GM19351 (cell line): ENCODE measurements at regions not wholly inside any gene's neighbourhood (a gene's known extent, or its start where the extent isn't known, plus 50 kb on each side); places are given as distances from the start of the nearest gene placed in this dataset.
"Not testable (repeated sequence)": the region's sequence is repeated elsewhere in the genome, so short reads cannot be mapped to it uniquely, and the experiment has no call there.

Experiments
- ATAC-seq: cut with Tn5 transposase; IDR thresholded peaks from one replicate; pipeline ENCODE4 v1.9.1; 2021; ENCODE audit warnings: mild to moderate bottlenecking, moderate library complexity; ENCODE audit not compliant: unreplicated experiment

DNA sequence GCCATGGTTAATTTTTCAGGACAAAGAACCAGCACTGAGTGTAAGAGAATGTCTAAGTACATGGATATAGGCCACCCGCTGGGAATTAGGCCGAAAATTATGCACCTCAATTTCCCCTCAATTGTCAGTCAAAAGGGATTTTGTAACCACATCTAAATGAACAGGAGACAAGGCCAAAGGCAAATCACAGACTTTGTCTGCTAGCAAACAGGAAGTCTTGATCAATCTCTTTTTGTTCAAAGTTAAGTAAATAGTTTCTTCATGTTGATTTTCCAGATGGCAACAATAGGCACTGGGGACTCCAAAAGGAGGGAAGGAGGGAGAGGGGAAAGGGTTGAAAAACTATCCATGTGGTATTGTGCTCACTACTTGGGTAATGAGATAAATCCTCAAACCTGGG lies 276.0 kb downstream of the COG6 start:
- no peak for ATAC-seq

DNA sequence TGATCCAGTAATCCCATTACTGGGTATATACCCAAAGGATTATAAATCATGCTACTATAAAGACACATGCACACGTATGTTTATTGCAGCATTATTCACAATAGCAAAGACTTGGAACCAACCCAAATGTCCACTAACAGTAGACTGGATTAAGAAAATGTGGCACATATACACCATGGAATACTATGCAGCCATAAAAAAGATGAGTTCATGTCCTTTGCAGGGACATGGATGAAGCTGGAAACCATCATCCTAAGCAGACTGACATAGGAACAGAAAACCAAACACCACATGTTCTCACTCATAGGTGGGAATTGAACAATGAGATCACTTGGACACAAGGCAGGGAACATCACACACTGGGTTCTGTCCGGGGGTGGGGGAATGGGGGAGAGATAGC lies 277.1 kb downstream of the COG6 start:
- not testable (repeated sequence) for ATAC-seq

DNA sequence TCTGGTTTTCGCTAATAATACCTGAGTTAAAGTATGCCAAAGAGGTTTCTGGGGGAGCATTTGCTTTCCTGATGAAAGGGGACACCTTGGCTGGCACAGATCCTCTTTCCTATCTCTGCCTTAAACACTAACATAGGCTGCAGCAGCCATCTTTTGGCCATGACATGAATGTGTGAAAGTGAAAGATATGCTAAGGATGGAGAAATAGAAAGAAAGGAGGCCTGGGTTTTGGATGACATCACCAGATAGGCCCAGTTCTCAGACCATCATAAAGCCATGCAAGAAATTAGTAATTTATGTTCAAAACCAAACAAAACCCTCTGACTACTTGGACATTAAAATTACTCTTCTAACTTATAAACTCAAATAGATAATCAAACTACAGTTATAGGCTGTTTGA lies 279.7 kb downstream of the COG6 start:
- peak; percentile 64 for ATAC-seq

DNA sequence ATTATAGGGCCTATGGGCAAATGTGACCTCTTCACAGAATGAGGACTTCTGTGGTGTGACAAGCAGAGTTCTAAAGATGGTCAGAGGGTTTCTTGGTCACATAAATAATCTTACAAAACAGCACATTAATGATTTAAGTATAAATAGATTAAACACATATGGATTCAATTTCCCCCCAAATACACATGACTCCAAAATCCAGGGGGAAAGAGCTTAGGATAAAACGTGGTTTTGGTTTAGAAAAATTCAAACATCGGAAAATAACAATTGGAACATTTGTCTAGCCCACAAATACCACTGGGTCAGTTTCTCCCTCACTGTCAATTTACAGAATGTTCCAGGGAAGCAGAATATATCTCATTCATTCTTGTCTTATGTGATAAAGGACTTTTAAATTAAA lies 283.1 kb downstream of the COG6 start:
- ATAC-seq, result no peak

DNA sequence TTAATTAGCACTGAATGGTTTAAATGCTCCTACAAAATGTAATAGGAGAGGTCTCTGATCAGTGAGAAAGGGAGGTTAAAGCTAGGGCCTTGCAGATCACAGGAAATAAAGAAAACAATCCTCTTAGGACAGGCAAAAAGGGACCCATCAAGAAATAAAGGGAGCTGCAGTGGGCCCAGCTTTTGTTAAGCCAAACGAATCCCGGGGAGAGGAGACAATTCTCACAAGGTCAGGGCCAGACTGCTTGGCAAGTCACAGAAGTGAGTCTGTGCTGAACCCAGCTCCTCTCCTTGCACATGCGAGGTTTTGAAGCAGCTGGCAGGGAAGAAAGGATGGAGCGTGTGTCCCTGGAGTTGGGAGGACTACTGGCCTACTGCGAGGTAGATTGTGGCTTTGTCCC lies 285.8 kb downstream of the COG6 start:
- ATAC-seq, result no peak

DNA sequence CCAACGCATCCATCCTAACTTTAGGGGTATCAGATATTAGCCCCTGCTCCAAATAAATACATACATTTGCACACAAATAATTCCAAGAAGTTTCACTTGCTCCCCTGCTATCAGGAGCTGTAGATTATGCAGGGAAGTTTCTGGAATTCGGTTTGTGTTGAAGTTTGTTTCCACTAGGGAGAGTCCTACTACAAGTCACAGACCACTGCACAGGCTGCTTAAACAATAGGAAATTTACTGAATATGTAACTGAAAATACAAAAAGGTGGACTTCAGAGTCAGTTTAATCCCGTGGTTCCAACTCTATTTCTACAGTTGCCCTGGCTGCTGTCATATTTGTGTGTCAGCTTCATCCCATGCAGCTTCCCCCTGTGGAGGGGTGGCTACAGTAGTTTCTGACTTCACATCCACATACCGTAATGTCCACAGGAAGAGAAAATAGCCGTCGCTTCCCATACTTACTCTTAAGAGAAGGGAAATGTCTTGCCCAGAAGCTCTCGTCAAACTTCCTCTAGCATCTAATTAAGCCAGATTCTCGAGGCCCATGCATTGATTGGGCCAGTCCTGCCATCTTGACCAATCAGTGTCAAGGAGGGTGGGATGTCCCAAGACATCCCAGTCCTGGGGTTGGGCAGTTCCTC lies 286.6 kb downstream of the COG6 start:
- ATAC-seq, result no peak

DNA sequence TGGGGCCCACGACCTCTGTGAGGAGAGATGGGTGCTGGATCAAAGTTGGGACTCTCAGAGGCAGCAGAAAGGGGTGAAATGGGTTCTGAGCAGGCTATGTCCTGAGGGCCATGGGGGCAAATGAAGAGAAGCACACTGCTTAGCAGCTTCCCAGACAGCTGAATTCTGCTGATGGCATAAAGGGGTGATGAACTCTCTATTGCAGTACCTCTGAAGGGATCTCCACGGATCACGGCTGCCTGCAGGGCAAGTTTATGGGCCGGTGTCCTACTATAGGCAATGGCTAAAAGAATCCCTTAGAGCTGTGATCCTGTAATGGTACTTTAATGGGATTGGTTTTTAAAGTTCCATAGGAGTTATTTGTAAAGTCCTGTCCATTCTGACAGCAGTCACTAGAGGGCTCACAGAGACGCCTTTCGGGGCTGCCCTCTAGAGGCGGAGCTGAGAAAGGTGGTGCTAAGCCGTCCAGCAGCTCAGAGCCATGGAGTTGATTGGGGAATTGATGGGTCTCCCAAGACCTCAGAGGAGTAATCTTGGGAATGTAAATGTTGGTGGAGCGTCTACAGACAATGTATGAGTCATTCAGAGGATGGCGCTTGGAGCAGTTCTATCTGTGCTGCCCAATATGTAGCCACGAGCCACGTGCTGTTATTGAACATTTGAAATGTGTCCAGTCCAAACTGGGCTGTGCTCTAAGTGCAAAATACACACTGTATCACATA lies 287.3 kb downstream of the COG6 start:
- peak; percentile 99 for ATAC-seq

DNA sequence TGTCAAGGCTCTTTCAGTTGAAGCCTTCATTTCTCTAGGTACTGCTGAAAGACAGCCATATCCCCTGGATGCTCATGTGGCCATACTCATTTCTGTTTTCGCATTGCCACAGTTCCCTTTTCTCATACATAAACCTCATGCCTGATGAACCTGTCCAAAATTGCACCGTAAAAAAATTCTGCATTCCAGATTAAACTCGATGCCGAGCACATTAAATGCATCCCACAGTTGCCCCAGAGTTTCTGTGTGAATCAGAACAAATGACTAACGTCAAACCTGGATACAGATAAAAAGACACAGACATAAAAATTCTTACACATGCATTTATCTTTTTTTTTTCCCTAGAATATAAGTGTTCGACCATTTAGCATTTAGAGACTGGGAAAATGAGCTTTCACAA lies 288.2 kb downstream of the COG6 start:
- ATAC-seq, result no peak

DNA sequence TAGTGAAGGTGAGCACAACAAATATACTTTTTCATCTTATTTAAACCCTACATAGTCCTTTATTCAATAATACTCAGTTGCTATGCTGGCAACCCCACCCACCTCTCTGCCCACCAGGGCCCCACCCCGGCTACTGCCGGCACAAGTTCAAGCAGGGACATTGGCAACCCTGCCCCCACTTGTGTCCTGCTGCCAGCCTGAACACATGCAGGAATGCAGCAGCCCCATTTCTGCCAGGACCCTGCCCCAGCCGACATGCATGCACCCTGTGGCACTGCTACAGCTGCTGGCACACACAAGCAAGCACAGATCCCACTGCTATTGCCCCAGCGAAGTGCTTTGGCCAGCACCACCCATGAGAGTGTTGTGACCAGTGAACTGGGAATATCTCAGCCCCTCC lies 289.8 kb downstream of the COG6 start:
- ATAC-seq, result no peak

DNA sequence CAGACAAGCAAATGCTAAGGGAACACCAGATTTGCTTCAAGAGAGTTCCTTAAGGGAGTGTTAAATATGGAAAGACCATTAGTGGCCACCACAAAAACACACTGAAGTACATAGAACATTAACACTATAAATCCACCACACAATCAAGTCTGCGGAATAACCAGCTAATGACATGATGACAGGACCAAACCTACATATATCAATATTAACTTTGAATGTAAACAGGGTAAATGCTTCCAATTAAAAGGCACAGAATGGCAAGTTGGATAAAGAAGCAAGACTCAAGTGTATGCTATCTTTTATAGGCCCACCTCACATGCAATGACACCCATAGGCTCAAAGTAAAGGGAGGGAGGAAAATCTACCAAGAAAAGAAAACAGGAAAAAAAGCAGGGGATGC lies 291.3 kb downstream of the COG6 start:
- no peak for ATAC-seq

DNA sequence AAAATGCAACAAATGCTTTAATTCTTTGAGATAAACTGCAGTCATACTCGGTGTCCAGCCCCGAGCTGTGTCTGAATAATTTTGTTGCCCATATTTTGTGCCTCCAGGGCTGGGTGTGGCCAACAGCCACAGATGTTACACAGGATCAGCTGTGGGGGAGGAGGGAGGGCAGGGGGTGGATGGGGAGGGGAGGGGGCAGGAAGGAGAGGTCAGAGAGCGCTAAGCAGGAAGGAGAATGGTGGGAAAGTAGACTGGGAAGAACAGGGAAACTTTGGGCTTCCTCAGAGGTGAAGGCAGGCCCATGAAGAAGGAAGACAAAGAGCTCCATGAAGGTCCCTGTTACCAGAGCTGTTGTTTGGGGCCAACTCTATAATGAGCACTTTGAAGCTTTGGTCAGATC lies 295.8 kb downstream of the COG6 start:
- ATAC-seq, result no peak

DNA sequence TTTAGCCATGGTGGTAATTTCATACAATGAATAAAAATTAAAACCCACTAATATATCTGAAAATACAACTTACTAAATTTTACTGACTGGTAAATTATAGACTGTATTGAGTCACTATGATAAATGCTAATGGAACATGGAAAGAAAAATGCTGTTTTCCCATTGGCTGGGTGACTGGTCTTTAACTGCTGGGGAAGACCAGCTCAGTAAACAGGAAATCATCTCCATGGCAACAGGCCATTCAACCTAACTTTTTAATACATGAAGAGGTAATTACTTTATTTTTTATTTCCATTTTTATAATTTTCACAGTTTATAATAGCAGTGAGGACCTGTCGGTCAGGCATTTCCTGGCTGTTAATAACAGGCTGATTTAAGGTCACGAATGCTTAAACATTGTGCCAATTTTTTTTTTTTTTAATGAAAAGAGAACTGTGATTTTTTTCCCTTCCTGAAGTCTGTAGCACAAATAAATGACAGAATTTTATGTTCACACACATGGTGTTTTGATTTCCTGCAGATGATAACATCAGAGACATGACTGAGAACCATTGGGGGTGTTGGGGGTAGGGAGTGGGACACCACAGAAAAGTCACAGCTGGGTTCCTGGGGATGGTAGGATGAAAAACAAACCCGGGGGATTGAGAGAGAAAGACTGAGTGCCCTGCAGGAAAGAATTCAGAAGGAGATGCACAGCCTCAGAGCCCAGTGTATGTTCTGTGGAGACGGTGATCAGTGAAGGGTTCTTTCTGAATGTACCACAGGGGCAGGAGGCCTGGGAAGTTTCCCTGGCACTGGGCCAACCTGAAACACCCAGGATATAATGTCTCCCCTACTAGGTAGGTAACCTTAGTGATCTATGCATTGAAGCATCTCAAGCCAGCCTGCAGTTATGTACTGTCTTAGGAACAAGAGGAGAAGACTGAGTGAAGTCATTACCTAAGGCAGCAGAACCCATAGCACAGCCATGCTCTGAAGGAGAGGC lies 297.1 kb downstream of the COG6 start:
- no peak for ATAC-seq

DNA sequence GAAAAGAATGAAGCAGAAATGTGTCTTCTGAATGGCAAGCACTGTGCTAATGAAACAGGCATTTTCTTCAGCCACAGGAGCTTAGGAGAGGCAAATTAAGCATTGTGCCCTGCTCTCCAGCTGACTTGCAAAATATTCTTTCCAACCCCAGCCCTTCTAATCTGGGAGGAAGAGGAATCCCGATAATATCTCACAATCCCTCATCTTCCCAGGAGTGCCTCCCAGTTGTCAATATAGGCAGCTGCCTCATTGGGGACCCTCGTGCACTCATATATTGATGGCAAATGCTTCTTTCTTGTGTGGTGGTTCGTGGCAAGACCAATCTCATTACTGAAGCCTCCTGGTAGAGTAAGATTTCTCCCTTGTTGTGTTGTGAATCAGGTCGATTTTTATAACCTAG lies 299.0 kb downstream of the COG6 start:
- ATAC-seq, result no peak

DNA sequence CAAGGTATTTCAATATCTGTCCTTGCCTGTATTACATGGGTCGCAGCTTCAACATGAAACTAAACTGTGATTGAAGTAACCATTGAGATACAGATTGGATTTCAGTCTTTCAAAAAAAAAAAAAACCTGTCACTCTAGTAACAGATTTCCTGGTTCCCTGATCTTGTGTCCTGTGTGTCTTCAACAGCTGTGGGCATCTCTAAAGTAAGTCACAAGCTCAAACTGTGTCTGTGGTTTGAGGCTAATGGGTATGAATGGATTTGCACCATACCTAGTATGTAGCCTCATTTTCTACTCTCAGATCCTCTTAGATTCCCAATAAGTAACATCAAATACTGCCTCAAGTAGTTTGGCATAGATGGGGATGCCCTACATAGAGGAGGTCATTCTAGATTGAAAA lies 300.1 kb downstream of the COG6 start:
- ATAC-seq, result peak; percentile 51

DNA sequence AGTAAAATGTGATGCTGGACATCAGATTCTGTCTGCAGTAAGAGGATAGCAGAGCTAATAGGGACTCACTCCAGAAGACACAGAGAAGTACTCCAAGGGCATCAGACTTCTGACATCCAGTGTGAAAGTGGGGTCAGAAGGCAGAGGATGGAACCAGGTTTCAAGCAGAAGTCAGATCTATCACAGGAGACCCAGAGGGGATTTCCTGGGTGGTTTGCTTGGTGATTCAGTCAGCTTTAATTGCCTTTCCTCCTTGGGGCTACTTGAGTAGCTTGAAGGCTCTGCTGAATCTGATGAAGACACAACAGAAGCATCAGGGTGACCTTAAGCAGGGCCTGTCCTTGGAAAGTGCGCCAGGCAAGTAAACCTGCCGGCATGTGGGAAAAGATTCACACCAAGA lies 300.6 kb downstream of the COG6 start:
- ATAC-seq, result peak; percentile 74

DNA sequence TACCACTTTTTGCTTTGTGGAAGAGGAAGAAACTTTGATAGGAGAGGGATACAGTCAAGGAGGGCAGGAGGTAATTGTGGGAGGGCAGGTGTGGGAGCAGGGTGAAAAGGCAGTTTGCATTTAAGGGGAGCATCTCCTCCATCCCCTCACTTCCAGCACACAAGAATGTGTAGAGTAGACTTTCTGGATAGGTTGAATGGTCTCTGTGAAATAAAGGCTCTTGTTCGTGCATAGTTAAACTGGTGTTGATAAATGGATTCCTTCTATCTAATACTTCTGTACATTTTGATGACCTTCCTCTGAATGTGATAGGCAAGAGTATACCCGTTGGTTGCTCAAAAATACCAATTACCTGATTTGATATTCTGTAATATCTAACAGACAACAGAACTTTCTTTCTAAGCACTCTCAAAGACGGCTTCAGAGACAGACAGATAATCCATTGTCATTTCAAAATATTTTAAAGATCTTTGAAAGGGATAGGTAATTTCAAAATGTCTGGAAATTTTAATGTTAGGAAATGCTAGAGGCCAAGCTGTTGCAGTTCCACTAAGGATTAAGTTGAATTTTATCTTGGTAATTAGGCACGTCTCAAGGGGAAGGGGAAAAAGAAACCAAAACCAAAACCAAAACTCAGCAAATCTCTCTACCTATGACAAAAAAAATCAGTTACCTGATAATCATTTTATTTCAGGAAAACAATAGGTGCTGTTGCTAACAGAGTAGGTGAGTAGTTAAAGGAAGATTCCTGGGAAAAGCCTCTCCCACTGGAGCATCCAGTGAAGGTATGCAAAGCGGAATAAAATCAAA lies 302.6 kb downstream of the COG6 start:
- no peak for ATAC-seq

DNA sequence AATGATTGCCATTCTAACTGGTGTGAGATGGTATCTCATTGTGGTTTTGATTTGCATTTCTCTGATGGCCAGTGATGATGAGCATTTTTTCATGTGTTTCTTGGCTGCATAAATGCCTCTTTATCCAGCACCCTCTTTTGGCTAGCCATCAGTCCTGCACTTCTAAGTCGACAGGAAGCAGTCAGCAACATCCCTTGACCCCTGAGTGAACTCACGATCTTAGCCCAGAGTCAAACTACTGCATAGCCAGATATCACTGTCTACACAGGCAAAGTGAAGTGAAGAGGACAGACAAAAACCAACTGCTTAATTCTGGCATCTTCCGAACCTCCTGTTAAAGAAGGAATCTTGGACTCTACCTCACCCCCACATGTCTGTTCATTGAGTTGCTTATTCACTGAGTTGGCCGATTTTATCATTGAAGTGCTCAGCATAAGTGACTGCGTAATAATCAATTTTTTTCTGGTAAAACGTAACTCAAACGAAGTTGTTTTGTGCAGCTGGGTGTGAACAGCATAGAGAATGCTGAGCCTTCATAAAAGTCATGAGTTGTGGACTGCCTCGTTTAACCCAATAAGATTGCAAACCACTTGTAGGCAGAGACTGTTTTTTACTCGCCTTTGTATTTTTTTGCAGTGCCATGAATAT lies 304.2 kb downstream of the COG6 start:
- ATAC-seq, result no peak

DNA sequence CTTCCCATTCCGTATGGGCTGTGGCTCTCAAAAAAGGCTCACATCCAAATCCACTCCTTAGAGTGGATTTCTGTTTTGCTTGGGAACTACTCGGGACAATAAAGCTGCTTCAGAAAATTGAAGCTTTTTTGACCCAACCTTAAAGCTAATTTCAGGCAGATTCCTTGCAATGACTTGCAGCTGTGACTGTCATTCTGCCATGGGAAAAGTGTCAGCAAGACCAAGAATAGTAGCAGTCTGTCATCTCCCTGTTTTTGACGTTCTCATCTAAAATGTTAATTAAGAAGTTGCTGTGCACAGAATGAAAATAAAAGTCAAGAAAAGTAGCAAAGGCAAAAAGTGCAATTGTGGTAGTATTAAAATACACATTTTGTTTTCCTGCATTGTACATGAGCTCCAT lies 304.7 kb downstream of the COG6 start:
- no peak for ATAC-seq

DNA sequence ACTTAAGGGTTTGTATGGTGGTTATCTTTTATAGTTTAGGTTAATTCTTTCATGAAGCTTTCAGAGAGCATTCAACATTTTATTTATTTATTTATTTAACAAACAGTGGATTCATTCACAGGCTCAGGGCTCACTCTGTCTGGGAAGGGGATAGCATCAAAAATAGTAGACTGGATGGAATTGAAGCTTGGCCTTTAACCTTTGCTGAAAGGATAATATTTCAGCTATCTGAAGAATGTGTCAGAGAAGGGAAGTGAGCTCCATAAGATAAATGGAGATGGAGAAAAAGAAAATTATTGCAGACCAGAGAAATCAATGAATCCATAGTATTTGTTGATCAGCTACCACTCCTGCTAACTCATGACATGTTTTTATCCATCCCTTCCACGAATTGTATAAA lies 305.6 kb downstream of the COG6 start:
- no peak for ATAC-seq

DNA sequence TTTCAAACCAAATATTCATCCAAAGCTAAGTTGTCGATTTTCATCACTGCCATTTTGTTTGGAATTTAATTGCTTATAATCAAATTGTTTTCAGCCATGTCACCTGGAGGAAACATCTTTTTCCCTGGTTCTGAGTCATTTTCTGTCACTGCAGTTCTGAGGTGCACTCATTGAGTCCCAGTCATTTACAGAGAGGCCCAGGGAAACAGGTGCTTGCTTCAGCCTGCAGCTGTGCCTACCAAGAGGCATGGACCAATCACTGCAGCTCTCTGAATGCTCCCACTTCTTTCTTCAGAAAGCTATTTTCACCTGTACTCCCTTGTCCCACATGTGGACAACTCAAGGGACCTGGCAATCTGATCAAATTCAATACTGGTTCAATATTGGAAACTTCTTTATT lies 308.1 kb downstream of the COG6 start:
- ATAC-seq, result peak; percentile 60
